ENCODE measurements at regions not wholly inside any gene's neighbourhood (a gene's known extent, or its start where the extent isn't known, plus 50 kb on each side); places are given as distances from the start of the nearest gene placed in this dataset.
"Not testable (repeated sequence)": the region's sequence is repeated elsewhere in the genome, so short reads cannot be mapped to it uniquely, and the experiment has no call there.

- no peak for DNase-seq
- Mint-ChIP-seq H3K4me3 (no peak overlapping the region), H3K36me3 (no peaks in the 10 kb centered on the region), H3K27me3 (peaks cover 14 to 23% of the 10 kb centered on the region in 2 donors), H3K9me3 (peaks cover 0 to 2% (median 0%) of the 10 kb centered on the region in 8 donors), H3K27ac (peak overlapping the region in 1 of 7 donors; percentile 42), H3K4me1 (no peaks in the 10 kb centered on the region)
- CTCF ChIA-PET (ENCODE audit: partially characterized antibody) = interaction anchor here (0.8 to 0.9 kb wide), 2 partner anchors 10 to 19 kb away, joined by 3 to 4 read pairs; no protein-coding TSS in a partner anchor
- POLR2A ChIA-PET (ENCODE audit: partially characterized antibody) = no interaction called here
- intact Hi-C loops (cut with micrococcal nuclease) = no loop called here
- no peaks in the 10 kb centered on the region for H3K36me3 ChIP-seq (ENCODE audit: insufficient read depth, low read length)
- H3K27ac ChIP-seq (ENCODE audit: low read depth, low read length) = no peak overlapping the region
- no peaks in the 10 kb centered on the region for H3K9me3 ChIP-seq (ENCODE audit: control insufficient read depth in 1 of 2, low read length in 2 of 2)
- no peak overlapping the region for H3K4me3 ChIP-seq (ENCODE audit: low read length in 2 of 2)
- H3K4me1 ChIP-seq (ENCODE audit: insufficient read depth, low read length) = no peaks in the 10 kb centered on the region
- H3K27me3 ChIP-seq (ENCODE audit: insufficient read depth, low read length) = no peaks in the 10 kb centered on the region
Observed at GRCh38 chr1:157380523-157380922, 171.8 kb downstream of the FCRL5 start.

GRCh38 chr1:157377280-157377713 lies 175.0 kb downstream of the FCRL5 start:
- POLR2A ChIA-PET (ENCODE audit: partially characterized antibody); H3K36me3 Mint-ChIP-seq; H3K9me3 Mint-ChIP-seq; CTCF ChIA-PET (ENCODE audit: partially characterized antibody); H3K4me3 Mint-ChIP-seq; intact Hi-C loops (cut with micrococcal nuclease); H3K27ac ChIP-seq (ENCODE audit: low read depth, low read length); H3K4me1 Mint-ChIP-seq; H3K4me1 ChIP-seq (ENCODE audit: insufficient read depth, low read length); H3K9me3 ChIP-seq (ENCODE audit: control insufficient read depth in 1 of 2, low read length in 2 of 2); H3K36me3 ChIP-seq (ENCODE audit: insufficient read depth, low read length); H3K27me3 ChIP-seq (ENCODE audit: insufficient read depth, low read length); H3K27ac Mint-ChIP-seq; H3K4me3 ChIP-seq (ENCODE audit: low read length in 2 of 2); DNase-seq: not testable (repeated sequence)
- H3K27me3 Mint-ChIP-seq = peaks cover 13 to 31% of the 10 kb centered on the region in 2 donors

GRCh38 chr1:157376681-157377080 lies 175.6 kb downstream of the FCRL5 start:
- Histone ChIP-seq H3K36me3 (ENCODE audit: insufficient read depth, low read length) (no peaks in the 10 kb centered on the region), H3K27me3 (ENCODE audit: insufficient read depth, low read length) (no peaks in the 10 kb centered on the region), H3K4me1 (ENCODE audit: insufficient read depth, low read length) (no peaks in the 10 kb centered on the region), H3K4me3 (ENCODE audit: low read length in 2 of 2) (no peak overlapping the region), H3K27ac (ENCODE audit: low read depth, low read length) (no peak overlapping the region), H3K9me3 (ENCODE audit: control insufficient read depth in 1 of 2, low read length in 2 of 2) (no peaks in the 10 kb centered on the region)
- no peak for DNase-seq
- ChIA-PET POLR2A (ENCODE audit: partially characterized antibody) (no interaction called here), CTCF (ENCODE audit: partially characterized antibody) (no interaction called here)
- Mint-ChIP-seq H3K4me1 (no peaks in the 10 kb centered on the region), H3K9me3 (peaks cover 0 to 2% (median 0%) of the 10 kb centered on the region in 8 donors), H3K36me3 (no peaks in the 10 kb centered on the region), H3K4me3 (no peak overlapping the region), H3K27me3 (peaks cover 12 to 31% of the 10 kb centered on the region in 2 donors), H3K27ac (no peak overlapping the region)
- intact Hi-C loops (cut with micrococcal nuclease) = no loop called here

GRCh38 chr1:157372311-157372710 lies 180.0 kb downstream of the FCRL5 start:
- H3K4me1 Mint-ChIP-seq; H3K27me3 ChIP-seq (ENCODE audit: insufficient read depth, low read length); H3K4me3 Mint-ChIP-seq; CTCF ChIA-PET (ENCODE audit: partially characterized antibody); H3K4me3 ChIP-seq (ENCODE audit: low read length in 2 of 2); POLR2A ChIA-PET (ENCODE audit: partially characterized antibody); H3K36me3 Mint-ChIP-seq; DNase-seq; H3K9me3 ChIP-seq (ENCODE audit: control insufficient read depth in 1 of 2, low read length in 2 of 2); H3K4me1 ChIP-seq (ENCODE audit: insufficient read depth, low read length); H3K9me3 Mint-ChIP-seq; H3K27ac ChIP-seq (ENCODE audit: low read depth, low read length); H3K27ac Mint-ChIP-seq; H3K36me3 ChIP-seq (ENCODE audit: insufficient read depth, low read length): not testable (repeated sequence)
- H3K27me3 Mint-ChIP-seq = peaks cover 6 to 32% of the 10 kb centered on the region in 2 donors
- intact Hi-C loops (cut with micrococcal nuclease) = loop anchor here (5.0 kb wide), 1 partner anchor 115 kb away; no protein-coding TSS in a partner anchor

GRCh38 chr1:157371826-157372225 lies 180.5 kb downstream of the FCRL5 start:
- ChIA-PET CTCF (ENCODE audit: partially characterized antibody) (interaction anchor here (1.5 kb wide), 1 partner anchor 150 kb away, joined by 3 read pairs; no protein-coding TSS in a partner anchor), POLR2A (ENCODE audit: partially characterized antibody) (no interaction called here)
- no peak overlapping the region for H3K4me3 ChIP-seq (ENCODE audit: low read length in 2 of 2)
- no peaks in the 10 kb centered on the region for H3K9me3 ChIP-seq (ENCODE audit: control insufficient read depth in 1 of 2, low read length in 2 of 2)
- no peaks in the 10 kb centered on the region for H3K4me1 ChIP-seq (ENCODE audit: insufficient read depth, low read length)
- no peak overlapping the region for H3K4me3 Mint-ChIP-seq
- H3K4me1 Mint-ChIP-seq = no peaks in the 10 kb centered on the region
- no peak overlapping the region for H3K27ac Mint-ChIP-seq
- H3K27me3 Mint-ChIP-seq = peaks cover 4 to 30% of the 10 kb centered on the region in 2 donors
- H3K27me3 ChIP-seq (ENCODE audit: insufficient read depth, low read length) = no peaks in the 10 kb centered on the region
- peaks cover 0 to under 1% (median 0%) of the 10 kb centered on the region in 8 donors for H3K9me3 Mint-ChIP-seq
- H3K36me3 ChIP-seq (ENCODE audit: insufficient read depth, low read length) = no peaks in the 10 kb centered on the region
- no peak overlapping the region for H3K27ac ChIP-seq (ENCODE audit: low read depth, low read length)
- no peak for DNase-seq
- H3K36me3 Mint-ChIP-seq = no peaks in the 10 kb centered on the region
- intact Hi-C loops (cut with micrococcal nuclease) = loop anchor here (5.0 kb wide), 1 partner anchor 115 kb away; no protein-coding TSS in a partner anchor

GRCh38 chr1:157371221-157371620 lies 181.1 kb downstream of the FCRL5 start:
- Mint-ChIP-seq H3K27ac (no peak overlapping the region), H3K4me3 (no peak overlapping the region), H3K4me1 (no peaks in the 10 kb centered on the region), H3K27me3 (peaks cover 3 to 28% of the 10 kb centered on the region in 2 donors), H3K9me3 (no peaks in the 10 kb centered on the region), H3K36me3 (no peaks in the 10 kb centered on the region)
- H3K27ac ChIP-seq (ENCODE audit: low read depth, low read length) = no peak overlapping the region
- no peaks in the 10 kb centered on the region for H3K36me3 ChIP-seq (ENCODE audit: insufficient read depth, low read length)
- H3K9me3 ChIP-seq (ENCODE audit: control insufficient read depth in 1 of 2, low read length in 2 of 2) = no peaks in the 10 kb centered on the region
- intact Hi-C loops (cut with micrococcal nuclease) = loop anchor here (5.0 kb wide), 1 partner anchor 116 kb away; no protein-coding TSS in a partner anchor
- H3K4me3 ChIP-seq (ENCODE audit: low read length in 2 of 2) = no peak overlapping the region
- no peaks in the 10 kb centered on the region for H3K4me1 ChIP-seq (ENCODE audit: insufficient read depth, low read length)
- no peak for DNase-seq
- POLR2A ChIA-PET (ENCODE audit: partially characterized antibody) = no interaction called here
- no peaks in the 10 kb centered on the region for H3K27me3 ChIP-seq (ENCODE audit: insufficient read depth, low read length)
- CTCF ChIA-PET (ENCODE audit: partially characterized antibody) = interaction anchor here (1.1 to 1.8 kb wide), 5 partner anchors 19 to 150 kb away, joined by 3 to 6 read pairs (median 4); no protein-coding TSS in a partner anchor

GRCh38 chr1:157370698-157371097 lies 181.6 kb downstream of the FCRL5 start:
- Mint-ChIP-seq H3K4me3 (no peak overlapping the region), H3K27ac (no peak overlapping the region), H3K27me3 (peaks cover 3 to 25% of the 10 kb centered on the region in 2 donors), H3K4me1 (no peaks in the 10 kb centered on the region), H3K36me3 (no peaks in the 10 kb centered on the region), H3K9me3 (no peaks in the 10 kb centered on the region)
- intact Hi-C loops (cut with micrococcal nuclease) = loop anchor here (5.0 kb wide), 1 partner anchor 117 kb away; no protein-coding TSS in a partner anchor
- no peak for DNase-seq
- H3K36me3 ChIP-seq (ENCODE audit: insufficient read depth, low read length) = no peaks in the 10 kb centered on the region
- no peaks in the 10 kb centered on the region for H3K4me1 ChIP-seq (ENCODE audit: insufficient read depth, low read length)
- H3K4me3 ChIP-seq (ENCODE audit: low read length in 2 of 2) = no peak overlapping the region
- no peaks in the 10 kb centered on the region for H3K27me3 ChIP-seq (ENCODE audit: insufficient read depth, low read length)
- no peaks in the 10 kb centered on the region for H3K9me3 ChIP-seq (ENCODE audit: control insufficient read depth in 1 of 2, low read length in 2 of 2)
- no peak overlapping the region for H3K27ac ChIP-seq (ENCODE audit: low read depth, low read length)
- POLR2A ChIA-PET (ENCODE audit: partially characterized antibody) = no interaction called here
- CTCF ChIA-PET (ENCODE audit: partially characterized antibody) = interaction anchor here (1.1 to 1.8 kb wide), 6 partner anchors 10 to 151 kb away, joined by 3 to 6 read pairs (median 4); no protein-coding TSS in a partner anchor

All from CD4-positive, alpha-beta memory T cell (primary cell).